HG03196 (cell line): ENCODE measurements at regions not wholly inside any gene's neighbourhood (a gene's known extent, or its start where the extent isn't known, plus 50 kb on each side); places are given as distances from the start of the nearest gene placed in this dataset.
"Not testable (repeated sequence)": the region's sequence is repeated elsewhere in the genome, so short reads cannot be mapped to it uniquely, and the experiment has no call there.

Source experiments
- ATAC-seq: cut with Tn5 transposase; IDR thresholded peaks from one replicate; pipeline ENCODE4 v1.9.1; 2021; ENCODE audit not compliant: unreplicated experiment

DNA sequence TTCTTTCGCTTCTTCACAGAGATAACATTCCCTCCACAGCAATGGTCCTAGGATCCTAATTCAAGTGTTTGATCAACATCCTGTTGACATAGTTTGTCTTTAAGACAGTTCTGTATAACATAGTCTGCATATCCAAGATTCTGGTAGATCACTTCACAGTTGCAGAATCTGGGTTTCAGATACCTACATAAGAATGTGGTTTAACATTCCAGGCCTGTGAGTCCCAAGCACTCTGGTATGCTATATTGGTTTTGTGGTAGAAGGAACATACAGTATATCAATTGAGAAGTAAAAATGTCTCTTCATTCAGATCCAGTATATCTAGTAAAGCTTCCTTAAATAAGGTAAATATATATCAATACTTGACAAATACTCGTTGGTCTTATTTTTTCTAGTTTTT is 914.2 kb upstream of the CDH6 start:
- no peak for ATAC-seq

DNA sequence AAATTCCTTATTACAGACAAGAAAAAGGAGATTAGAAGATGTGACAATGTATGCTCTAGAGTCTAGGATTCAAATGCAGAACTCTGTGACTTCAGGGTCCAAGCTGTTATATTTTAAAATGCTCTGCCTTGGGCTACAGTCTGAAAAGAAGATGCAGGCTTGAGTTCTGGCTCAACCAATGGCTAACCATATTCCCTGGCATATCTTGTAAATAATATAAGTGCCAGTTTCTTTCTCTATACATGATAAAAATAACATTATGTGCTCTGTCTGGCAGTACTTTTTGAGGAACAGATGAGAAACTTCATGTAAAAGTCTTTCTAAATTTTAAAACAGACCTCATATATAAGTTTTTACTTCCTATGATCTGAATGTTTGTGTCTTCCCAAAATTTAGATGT is 926.5 kb upstream of the CDH6 start:
- no peak for ATAC-seq

DNA sequence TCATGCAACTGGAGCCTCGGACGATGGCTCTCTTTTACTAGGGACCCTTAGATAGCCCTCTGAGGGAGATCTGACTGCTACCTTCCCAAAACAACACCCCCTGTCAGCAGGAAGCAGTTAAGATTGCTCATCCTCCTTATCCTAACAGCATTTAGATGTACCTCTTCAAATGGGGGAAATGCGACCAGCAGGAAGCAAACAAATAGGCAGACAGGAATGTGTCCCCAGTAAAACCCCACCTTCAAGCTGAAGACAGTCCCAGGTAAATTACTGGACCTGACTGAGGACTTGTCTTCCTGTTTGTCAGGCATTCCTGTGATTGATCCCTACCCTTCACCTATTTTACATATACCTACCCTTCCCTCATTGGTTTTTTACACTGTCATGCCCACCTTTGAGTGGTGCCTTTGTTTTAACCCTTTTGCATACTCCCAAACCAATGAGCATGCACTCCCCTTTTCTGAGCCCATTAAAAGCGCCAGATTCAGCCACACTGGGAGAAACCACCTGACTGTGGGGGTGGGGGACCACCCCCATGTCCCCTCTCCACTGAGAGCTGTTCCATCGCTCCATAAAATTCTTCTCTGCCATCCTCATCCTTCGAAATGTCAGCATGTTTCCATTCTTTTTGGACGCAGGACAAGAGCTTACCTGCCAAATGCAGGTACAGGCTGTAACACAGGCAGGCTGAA is 954.0 kb upstream of the CDH6 start:
- ATAC-seq, result no peak

DNA sequence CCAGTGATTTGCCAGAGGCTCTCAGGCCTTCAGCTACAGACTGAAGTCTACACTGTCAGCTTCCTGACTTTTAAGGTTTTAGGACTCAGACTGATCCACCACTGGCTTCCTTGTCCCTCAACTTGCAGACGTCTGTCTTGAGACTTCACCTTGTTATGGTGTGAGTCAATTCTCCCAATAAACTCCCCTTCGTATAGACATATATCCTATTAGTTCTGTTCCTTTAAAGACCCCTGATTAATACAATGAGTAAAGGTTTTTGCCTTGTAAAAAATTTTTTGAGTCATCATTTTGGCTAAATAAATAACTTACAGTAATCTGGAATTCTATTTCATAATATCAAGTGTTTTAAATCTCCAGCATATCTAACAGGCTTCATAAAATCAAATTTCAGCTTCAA is 956.3 kb upstream of the CDH6 start:
- ATAC-seq, result no peak

DNA sequence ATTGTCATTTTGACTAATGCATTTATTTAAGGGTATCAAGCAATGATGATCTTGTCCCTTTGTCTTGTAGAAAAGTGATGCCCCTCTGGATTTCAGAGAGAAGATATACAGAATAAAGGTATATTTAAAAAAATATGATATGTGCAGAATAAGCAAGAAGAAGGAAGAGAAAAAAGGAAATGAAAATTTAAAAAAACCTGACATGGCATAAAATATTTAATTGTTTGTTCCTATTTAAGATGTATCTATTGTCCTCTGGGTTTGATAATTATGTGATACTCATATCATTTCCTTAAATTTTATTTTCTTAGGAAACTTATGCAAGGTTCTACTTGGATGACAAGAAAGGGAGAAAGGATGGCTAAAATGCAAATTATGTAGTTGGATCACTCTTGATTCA is 983.7 kb upstream of the CDH6 start:
- no peak for ATAC-seq

DNA sequence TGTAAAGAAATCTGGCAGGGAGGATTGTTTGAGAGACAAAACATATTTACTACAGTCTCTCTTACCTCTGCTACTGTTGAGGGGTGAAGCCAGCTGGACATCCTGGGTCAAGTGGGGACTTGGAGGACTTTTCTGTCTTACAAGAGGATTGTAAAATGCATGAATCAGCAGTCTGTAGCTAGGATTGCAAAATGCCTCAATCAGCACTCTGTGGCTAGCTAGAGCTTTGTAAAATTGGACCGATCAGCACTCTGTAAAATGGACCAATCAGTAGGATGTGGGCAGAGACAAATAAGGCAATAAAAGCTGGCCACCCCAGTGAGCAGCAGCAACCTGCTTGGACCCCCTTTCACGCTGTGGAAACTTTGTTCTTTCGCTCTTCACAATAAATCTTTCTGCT is 995.8 kb upstream of the CDH6 start:
- no peak for ATAC-seq

DNA sequence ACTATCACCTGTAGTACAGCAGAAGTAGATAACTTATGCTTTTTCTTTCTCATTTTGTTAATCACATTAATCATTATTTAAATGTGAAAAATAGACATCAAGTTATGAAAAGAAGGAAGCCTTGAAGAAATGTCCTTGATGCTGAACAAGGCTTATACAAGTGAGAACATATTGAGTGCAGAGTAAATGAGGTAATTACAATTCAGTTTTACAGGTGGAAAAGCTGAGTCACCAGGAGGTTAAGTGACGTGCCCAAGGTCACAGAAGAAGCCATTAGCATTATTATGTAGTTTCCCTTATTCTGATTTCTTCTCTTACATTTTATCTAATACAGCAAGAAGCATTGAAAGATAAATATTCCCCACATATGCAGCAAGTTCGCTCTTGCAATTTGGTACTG is 998.5 kb upstream of the CDH6 start:
- no peak for ATAC-seq

DNA sequence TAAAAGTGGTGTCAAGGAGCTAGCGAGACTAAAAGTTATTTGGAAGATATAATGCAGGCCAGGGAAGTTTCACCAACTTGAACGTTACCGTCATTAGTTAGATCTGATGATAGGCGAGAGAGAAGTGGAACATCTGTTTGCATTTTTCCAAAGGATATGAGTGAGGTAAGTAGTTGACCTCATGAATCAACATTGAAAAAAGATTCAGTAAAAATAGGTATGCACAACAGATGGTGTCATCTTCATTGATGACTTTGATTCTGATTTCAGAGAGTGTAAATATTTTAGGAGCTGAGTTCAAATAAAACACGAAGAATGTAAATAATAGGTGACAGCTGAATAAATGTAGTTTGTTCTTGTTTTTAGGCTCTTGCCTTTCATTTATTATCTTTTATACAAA is 998.9 kb upstream of the CDH6 start:
- ATAC-seq, result no peak

DNA sequence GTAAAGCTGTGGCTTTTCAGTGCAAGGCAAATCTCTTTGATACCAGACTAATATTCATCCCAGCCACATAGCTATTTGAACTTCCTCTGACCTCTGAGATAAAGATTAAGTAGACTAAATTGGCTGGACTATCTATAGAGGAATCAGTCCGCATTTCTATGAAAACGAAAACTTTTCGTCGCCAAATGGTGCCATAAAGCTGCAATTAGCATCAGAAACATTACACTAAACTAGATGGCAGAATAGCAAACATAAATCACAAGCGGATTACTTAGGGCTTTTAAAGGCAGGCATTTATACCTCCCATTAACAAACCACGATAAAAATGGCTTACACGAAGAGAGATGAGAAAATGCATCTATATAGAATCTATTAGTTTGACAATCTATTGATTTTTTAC is 1009.7 kb upstream of the CDH6 start:
- no peak for ATAC-seq

DNA sequence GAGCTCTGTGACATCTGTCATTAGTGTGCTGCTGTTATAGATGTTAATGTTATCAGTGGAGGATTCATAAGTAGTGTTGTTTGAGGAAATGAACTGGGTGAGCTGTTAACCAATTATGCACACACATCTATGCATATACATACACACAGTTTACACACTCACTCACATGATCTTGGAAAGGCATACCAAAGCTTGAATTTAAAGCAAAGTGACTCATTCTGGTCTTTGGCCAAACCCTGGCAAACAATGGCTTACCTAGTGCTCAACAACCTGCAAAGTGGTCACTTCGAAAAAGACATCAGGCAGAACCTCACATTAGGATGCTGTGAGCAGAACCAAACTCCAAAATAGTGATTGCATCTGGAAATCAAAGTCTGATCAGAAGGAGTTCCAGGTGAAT is 1037.3 kb upstream of the CDH6 start:
- ATAC-seq, result no peak

DNA sequence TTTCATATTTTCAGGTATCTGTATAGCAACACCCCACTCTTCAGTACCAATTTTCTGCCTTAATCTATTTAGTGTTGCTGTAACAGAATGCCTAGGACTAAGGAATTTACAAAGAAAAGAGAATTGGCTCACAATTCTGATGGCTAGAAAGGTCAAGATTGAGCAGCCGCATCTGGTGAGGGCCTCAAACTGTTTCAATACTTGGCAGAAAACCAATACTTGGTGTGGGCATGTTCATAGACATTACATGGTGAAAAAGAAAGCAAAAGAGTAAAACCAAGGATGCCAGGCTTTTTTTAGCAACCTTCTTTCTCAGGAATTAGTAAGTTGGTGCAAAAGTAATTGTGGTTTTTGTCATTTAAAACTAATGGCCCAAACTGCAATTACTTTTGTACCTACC is 1041.1 kb upstream of the CDH6 start:
- no peak for ATAC-seq

DNA sequence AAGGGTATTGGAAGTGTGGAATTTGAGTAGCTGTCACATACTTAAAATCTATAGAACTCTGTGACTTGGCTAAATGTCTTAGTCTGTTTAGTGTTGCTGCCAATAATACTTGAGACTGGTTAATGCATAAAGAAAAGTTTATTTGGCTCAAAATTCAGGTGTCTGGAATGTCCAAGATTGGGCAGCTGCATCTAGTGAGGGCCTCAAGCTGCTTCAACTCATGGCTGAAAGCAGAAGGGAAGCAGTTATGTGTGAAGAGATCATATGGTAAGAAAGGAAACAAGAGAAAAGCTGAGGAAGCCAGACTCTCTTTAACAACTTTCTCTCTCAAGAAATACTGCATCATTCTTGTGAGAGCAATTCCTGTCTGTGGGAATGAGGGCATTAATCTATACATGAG is 1043.3 kb upstream of the CDH6 start:
- ATAC-seq, result no peak

DNA sequence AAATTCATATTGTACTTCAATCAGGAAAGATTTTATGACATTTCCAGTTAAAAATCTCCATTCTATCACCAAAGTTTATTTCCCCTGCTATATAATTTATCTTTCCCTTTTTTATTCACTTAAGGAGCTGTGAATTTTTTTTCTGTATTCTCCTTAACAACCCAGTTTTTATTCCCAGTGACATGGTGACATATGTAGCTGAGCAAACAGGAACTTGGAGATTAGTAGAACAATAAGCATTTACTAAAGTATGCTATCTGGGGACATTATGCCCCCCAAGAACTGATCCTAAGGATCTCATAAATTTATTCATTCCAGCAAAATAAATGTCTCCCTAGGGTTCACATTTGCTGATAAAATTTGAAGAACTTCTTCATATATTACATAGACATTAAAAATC is 1044.0 kb upstream of the CDH6 start:
- ATAC-seq, result no peak

DNA sequence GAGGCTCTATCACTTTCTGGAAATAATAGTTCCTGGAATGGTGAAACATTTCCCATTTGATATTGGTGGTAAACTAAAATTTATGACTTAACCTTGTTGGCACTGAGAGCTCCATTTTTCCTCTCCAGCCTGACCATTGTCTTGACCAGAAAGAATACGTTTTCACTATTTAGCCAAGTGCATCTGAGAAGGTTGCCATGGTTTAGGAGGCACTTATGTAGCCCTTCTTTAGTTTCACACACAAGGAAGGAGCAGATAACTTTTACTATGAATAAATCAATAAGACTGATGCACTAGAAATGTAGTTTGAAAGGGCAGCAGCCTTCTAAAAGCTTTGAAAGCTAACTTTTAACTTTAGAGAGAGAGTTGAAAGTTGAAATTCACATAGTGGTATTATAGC is 1045.5 kb upstream of the CDH6 start:
- no peak for ATAC-seq

DNA sequence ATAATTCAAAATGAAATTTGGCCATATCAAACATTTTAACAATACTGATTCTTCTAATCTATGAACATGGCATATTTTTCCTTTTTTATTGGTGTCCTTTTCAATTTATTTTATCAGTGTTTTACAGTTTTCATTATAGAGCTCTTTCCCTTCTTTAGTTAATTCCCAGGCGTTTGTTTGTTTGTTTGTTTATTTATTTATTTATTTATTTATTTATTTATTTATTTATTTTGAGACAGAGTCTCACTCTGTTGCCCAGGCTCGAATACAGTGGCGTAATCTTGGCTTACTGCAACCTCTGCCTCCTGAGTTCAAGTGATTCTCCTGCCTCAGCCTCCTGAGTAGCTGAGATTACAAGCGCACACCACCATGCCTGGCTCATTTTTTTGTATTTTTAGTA is 1049.4 kb upstream of the CDH6 start:
- ATAC-seq, result not testable (repeated sequence)

DNA sequence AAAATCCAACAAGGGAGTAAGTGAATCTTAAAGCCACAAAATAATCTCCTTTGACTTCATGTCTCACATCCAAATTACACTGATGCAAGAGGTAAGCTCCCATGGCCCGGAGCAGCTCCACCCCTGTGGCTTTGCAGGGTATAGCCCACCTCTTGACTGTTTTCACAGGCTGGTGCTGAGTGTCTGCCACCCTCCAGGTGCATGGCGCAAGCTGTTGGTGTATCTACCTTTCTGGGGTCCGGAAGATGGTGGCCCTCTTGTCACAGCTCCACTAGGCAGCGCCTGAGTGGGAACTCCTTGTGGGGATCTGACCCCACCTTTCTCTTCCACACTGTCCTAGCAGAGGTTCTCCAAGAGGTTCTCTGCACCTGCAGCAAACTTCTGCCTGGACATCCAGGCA is 1051.1 kb upstream of the CDH6 start:
- ATAC-seq, result no peak

DNA sequence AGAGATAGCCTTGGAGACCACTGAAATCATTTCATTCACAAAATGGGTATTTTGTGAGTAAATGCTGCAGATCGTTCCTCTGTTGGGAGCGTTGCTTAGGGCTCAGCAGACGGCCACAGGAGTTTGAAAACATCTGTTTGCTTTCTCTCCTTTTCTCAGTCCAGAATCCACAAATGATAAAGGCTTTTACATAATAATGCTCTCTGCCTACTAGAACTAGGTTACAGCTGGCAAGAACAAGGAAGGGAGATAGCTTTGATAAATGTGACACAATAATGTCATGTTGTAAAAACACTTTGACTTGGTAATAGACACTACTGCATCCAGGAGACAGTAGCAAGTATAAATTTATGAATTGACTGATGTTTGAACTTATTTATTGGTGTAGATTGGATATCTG is 1072.4 kb upstream of the CDH6 start:
- no peak for ATAC-seq

DNA sequence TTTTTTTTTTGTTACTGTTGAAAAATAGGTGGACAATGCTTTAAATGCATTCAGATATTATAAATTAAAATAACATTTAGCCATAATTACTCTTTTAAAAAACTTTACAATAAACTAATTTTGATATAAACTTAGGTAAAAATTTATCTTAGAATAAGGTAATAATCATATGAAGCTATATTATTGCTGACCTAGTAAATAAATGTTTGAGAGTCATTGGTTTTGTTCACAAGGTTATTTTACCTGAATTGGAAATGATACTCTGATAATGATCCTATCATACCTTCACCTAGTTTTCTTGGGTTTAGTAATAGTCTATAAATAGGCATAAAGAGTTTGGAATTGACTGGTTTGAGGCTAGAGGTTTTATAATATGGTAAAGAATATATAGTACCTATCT is 1076.4 kb upstream of the CDH6 start:
- no peak for ATAC-seq

DNA sequence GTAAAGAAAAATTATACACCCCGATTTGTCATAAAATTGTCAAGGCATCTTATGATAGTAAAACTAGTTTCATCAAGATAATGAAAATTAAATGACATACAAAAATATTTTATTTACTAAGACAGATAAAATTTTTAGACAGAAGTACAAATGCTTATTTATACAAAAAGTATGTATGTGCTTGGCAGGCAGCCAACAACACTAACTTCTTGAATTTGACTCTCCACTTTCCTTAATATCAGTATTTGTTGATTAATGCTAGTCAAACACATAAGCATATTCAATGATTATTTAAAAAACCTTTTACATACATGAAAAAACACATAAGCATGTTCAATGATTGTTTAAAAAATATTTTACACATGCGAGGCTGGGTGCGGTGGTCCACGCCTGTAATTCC is 1079.9 kb upstream of the CDH6 start:
- no peak for ATAC-seq

DNA sequence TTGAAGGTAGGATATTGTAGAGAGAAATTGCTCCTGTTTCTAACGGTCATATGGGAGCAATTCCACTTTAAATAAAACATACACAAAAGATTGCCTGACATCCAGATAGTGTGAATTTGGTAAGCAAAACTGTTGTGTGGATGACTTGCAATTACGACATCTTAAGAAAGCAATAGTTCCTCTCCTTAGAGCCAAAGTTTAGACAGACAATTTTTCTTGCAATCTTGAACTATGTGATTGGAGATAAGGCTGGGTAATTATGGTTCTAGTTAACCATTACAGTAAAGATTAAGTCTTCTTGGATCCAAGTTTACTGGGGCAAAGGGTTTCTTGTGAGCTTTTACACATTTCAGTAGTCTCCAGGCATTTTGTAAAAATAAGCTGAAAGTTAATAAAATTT is 1080.6 kb upstream of the CDH6 start:
- ATAC-seq, result no peak

DNA sequence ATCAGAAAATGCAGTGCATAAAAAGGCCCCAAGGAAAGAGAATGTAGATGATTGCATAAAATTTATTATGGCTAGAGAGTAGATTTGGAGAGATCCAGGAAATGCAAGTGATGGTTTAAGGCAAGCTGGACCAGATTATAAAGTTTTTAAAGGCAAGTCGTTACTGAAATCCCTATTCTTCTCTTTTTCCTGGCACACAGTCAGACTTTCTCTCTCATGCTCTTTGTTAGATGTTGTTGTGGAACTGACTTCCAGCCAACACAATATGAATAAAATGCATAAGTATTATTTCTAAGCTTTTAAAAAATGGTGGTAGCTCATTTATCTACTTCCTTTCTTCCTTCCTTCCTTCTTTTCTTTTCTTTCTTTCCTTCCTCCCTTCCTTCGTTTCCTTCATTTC is 1085.4 kb upstream of the CDH6 start:
- no peak for ATAC-seq

DNA sequence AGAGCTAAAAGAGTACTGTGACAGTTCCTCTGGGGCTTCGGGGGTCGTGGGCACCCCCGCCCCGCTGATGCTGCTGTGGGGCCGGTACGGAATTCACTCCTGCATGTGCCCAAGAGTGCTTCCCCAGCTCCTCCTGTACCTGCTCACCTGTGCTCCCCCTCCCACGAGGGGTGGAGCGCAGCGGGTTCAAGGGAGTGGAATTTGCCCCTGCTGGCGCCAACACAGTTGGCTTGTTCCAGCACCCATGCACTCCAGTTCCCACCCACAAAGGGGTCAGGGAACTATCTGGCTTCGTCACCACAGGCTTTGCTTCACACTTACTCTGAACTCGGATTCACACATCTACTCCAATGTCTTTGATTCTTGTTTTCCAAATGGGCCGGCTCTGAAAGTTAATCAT is 1086.9 kb upstream of the CDH6 start:
- no peak for ATAC-seq

DNA sequence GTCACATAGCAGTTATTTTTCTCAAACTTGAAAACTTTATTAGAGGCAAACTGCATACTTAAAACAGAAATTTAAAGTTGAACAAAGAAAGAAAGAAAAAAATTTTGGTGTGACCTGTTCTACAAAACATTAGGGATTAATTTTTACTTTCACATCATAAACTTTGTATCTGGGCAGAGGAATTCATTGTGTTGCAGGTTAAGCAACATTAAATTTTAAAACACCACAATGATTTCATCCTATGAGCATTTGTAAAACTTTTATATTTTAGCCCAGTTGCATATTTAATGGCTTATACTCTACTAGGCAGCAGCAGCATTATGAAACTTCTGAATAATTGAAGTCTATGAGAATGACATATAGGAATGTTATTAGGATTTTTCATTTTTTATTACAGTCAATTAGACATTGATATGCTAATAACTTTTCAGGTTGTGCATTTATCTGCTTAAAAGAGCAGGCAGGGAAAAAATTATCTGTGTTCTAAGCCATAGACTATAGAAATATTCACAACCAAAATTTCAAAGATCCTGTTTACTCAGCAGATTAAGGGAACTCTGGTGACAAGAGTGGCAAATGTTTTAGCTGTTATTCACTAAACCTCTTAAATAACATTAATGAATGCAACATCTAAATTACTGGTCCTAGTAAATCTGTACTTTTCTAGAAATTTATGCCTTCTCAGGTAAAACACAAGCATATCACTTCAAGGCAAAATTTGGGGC is 1088.5 kb upstream of the CDH6 start:
- no peak for ATAC-seq
